Fibroblast of lung (primary cell): ENCODE measurements at regions not wholly inside any gene's neighbourhood (a gene's known extent, or its start where the extent isn't known, plus 50 kb on each side); places are given as distances from the start of the nearest gene placed in this dataset.

ENCODE experiments used
- DNase-seq, 2 donors: peaks; one replicate each; pipeline versions ENCODE4 v3.0.0 to v3.0.0-alpha.2; 2010; ENCODE audit warnings: low read depth in 2 of 2
- H2AFZ ChIP-seq: 2 replicates; pipeline ENCODE4 v1.5.1; 2012; ENCODE audit warnings: low read length, control low read depth, inconsistent platforms
- H3K27ac ChIP-seq: 2 replicates; pipeline ENCODE4 v1.5.1; 2011; ENCODE audit warnings: low read length, control low read depth; ENCODE audit not compliant: insufficient read depth
- H3K27me3 ChIP-seq: 2 replicates; pipeline ENCODE4 v1.5.1; 2011; ENCODE audit warnings: mild to moderate bottlenecking, low read length; ENCODE audit not compliant: control insufficient read depth, insufficient read depth
- H3K36me3 ChIP-seq: 2 replicates; pipeline ENCODE4 v1.5.1; 2011; ENCODE audit warnings: low read length; ENCODE audit not compliant: control insufficient read depth, insufficient read depth
- H3K4me1 ChIP-seq: 2 replicates; pipeline ENCODE4 v1.5.1; 2011; ENCODE audit warnings: low read length; ENCODE audit not compliant: control insufficient read depth, insufficient read depth; ENCODE audit errors: extremely low read depth
- H3K4me2 ChIP-seq: 2 replicates; pipeline ENCODE4 v1.5.1; 2011; ENCODE audit warnings: low read length, control low read depth; ENCODE audit not compliant: insufficient read depth; ENCODE audit errors: extremely low read depth
- H3K4me3 ChIP-seq, 4 experiments: fragments of 200-600 bp in 1 of 4; sonication (generic) in 1 of 4; replicated peaks in 1 of 4; 2 replicates each; pipeline ENCODE4 v1.5.1; 2011 to 2016; ENCODE audit warnings: low read length in 4 of 4, low read depth in 3 of 4, mild to moderate bottlenecking in 3 of 4, control low read depth in 2 of 4, inconsistent platforms in 1 of 4, mixed read lengths in 1 of 4; ENCODE audit not compliant: insufficient read depth in 1 of 4; ENCODE audit errors: control extremely low read depth in 1 of 4
- H3K79me2 ChIP-seq: 2 replicates; pipeline ENCODE4 v1.5.1; 2012; ENCODE audit warnings: mild to moderate bottlenecking, low read length, inconsistent platforms; ENCODE audit not compliant: control insufficient read depth, insufficient read depth
- H3K9ac ChIP-seq: 2 replicates; pipeline ENCODE4 v1.5.1; 2011; ENCODE audit warnings: mild to moderate bottlenecking, low read length, control low read depth; ENCODE audit not compliant: insufficient read depth
- H3K9me3 ChIP-seq: 2 replicates; pipeline ENCODE4 v1.5.1; 2012; ENCODE audit warnings: low read depth, low read length; ENCODE audit not compliant: control insufficient read depth, insufficient read depth
- H4K20me1 ChIP-seq: 2 replicates; pipeline ENCODE4 v1.5.1; 2011; ENCODE audit warnings: low read length; ENCODE audit not compliant: control insufficient read depth, insufficient read depth; ENCODE audit errors: extremely low read depth
- EZH2 ChIP-seq: IDR thresholded peaks from 2 replicates; pipeline ENCODE4 v1.5.1; 2012; ENCODE audit warnings: low read length, control low read depth, mild to moderate bottlenecking; ENCODE audit errors: missing control alignments
- TF ChIP-seq, protein P1 (sequence below), 2 donors: IDR thresholded peaks in 1 of 2; conservative IDR thresholded peaks in 1 of 2; 1 replicate in 1 of 2; 2 replicates in 1 of 2; pipeline ENCODE4 v1.5.1; 2011 to 2012; ENCODE audit warnings: low read length in 2 of 2, control low read depth in 1 of 2, inconsistent platforms in 1 of 2, low read depth in 1 of 2, mild to moderate bottlenecking in 1 of 2

DNA sequence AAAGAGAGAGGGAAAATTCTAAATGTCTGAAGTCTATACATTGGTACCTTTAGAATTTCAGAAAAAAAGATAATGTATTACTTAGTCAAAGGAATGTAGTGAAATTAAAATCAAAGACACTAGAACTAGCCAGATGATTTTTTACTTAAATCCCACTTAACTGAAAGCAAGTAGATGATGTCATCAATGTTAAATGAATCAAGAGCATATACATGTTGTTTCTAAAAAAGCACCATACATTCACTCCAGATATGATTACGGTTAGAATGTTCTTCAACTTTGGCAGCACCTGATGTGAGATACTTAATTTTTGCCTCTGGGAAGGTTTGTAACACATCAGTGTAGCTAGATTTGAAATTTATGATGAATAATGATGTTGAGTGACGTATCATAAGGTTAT, 576.7 kb upstream of the CNTNAP2 start:
- H2AFZ ChIP-seq = no peak overlapping the region
- H4K20me1 ChIP-seq = no peaks in the 10 kb centered on the region
- no peak overlapping the region for H3K4me3 ChIP-seq
- TF ChIP-seq EZH2 = no peak
- TF ChIP-seq, protein P1, sequence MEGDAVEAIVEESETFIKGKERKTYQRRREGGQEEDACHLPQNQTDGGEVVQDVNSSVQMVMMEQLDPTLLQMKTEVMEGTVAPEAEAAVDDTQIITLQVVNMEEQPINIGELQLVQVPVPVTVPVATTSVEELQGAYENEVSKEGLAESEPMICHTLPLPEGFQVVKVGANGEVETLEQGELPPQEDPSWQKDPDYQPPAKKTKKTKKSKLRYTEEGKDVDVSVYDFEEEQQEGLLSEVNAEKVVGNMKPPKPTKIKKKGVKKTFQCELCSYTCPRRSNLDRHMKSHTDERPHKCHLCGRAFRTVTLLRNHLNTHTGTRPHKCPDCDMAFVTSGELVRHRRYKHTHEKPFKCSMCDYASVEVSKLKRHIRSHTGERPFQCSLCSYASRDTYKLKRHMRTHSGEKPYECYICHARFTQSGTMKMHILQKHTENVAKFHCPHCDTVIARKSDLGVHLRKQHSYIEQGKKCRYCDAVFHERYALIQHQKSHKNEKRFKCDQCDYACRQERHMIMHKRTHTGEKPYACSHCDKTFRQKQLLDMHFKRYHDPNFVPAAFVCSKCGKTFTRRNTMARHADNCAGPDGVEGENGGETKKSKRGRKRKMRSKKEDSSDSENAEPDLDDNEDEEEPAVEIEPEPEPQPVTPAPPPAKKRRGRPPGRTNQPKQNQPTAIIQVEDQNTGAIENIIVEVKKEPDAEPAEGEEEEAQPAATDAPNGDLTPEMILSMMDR (conservative IDR thresholded peaks at IDR 0.05 in 1 of 2, IDR thresholded peaks at IDR 0.05 in 1 of 2; ENCODE audit: low read depth in 1 of 2, low read length in 2 of 2) = no peak
- H3K36me3 ChIP-seq = no peaks in the 10 kb centered on the region
- no peaks in the 10 kb centered on the region for H3K79me2 ChIP-seq
- H3K4me1 ChIP-seq = no peaks in the 10 kb centered on the region
- H3K9ac ChIP-seq = no peak overlapping the region
- no peaks in the 10 kb centered on the region for H3K9me3 ChIP-seq
- no peak for DNase-seq
- H3K27me3 ChIP-seq = no peaks in the 10 kb centered on the region
- H3K4me2 ChIP-seq = no peak overlapping the region
- H3K27ac ChIP-seq = no peak overlapping the region

DNA sequence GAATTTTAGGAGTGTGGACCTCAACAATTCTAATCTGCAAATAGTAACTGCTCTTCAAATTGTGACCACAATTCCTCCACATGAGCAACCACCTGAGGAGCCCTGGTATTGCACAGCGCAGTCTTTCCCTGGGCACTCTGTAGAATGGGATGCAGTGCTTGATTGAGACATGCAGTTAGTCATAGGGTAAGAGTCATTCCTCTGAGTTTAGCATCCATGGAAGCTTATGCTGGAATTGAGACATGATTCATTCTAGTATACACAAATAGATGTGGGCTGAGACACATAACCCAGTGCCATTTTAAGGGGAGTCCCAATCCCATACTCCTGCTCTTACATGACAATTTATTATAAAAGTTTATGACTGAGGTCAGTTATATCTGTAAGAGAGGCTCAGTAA, 582.3 kb upstream of the CNTNAP2 start:
- Histone ChIP-seq H3K4me3 (no peak overlapping the region), H3K9ac (no peak overlapping the region), H3K27me3 (no peaks in the 10 kb centered on the region), H3K4me2 (no peak overlapping the region), H3K9me3 (no peaks in the 10 kb centered on the region), H3K4me1 (no peaks in the 10 kb centered on the region), H3K27ac (no peak overlapping the region), H2AFZ (no peak overlapping the region), H3K79me2 (no peaks in the 10 kb centered on the region), H4K20me1 (no peaks in the 10 kb centered on the region), H3K36me3 (no peaks in the 10 kb centered on the region)
- DNase-seq = peak in 1 of 2 donors; percentile 62
- TF ChIP-seq EZH2 = no peak
- TF ChIP-seq, protein P1 (conservative IDR thresholded peaks at IDR 0.05 in 1 of 2, IDR thresholded peaks at IDR 0.05 in 1 of 2; ENCODE audit: low read depth in 1 of 2, low read length in 2 of 2) = no peak

- Histone ChIP-seq H3K27ac (no peak overlapping the region), H3K27me3 (no peaks in the 10 kb centered on the region)
These were observed 596.3 kb upstream of the CNTNAP2 start for GRCh38 chr7:145520284-145520683.

More at GRCh38 chr7:145520284-145520683, 596.3 kb upstream of the CNTNAP2 start:
- H3K9ac ChIP-seq = no peak overlapping the region
- no peak overlapping the region for H3K4me3 ChIP-seq
- no peak for TF ChIP-seq EZH2
- TF ChIP-seq, protein P1 (conservative IDR thresholded peaks at IDR 0.05 in 1 of 2, IDR thresholded peaks at IDR 0.05 in 1 of 2; ENCODE audit: low read depth in 1 of 2, low read length in 2 of 2) = no peak
- no peak overlapping the region for H2AFZ ChIP-seq
- H3K36me3 ChIP-seq = no peaks in the 10 kb centered on the region
- no peaks in the 10 kb centered on the region for H3K79me2 ChIP-seq
- no peaks in the 10 kb centered on the region for H4K20me1 ChIP-seq
- H3K9me3 ChIP-seq = no peaks in the 10 kb centered on the region
- no peak overlapping the region for H3K4me2 ChIP-seq
- H3K4me1 ChIP-seq = no peaks in the 10 kb centered on the region
- no peak for DNase-seq
